Renal cortex interstitium (tissue), 11 donors: ENCODE measurements at regions not wholly inside any gene's neighbourhood (a gene's known extent, or its start where the extent isn't known, plus 50 kb on each side); places are given as distances from the start of the nearest gene placed in this dataset.

Source experiments
- DNase-seq, 11 donors: peaks; one replicate each; pipeline ENCODE4 v3.0.0-alpha.2; 2013; ENCODE audit warnings: low read depth in 9 of 11, low spot score in 4 of 11; ENCODE audit errors: extremely low read depth in 1 of 11

DNA sequence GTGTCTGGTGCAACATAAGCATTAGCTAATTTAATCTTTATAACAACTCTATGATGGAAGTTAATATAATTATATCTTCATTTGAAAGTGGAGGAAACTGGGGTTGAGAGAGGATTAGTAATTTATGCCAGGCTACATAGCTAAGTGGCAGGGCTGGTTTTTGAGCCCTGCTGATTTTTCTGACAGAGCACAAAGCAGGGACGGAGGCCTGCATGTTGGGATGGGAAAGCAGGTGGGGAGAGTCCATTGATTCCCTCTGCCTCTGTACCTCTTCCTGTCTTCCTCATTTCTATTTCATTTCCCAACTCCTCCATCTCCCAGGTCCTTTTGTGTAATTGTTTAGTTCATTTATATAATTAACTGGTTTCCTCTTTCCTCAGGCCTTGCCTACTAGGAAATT lies 251.6 kb upstream of the ZPLD1 start:
- no peak for DNase-seq

DNA sequence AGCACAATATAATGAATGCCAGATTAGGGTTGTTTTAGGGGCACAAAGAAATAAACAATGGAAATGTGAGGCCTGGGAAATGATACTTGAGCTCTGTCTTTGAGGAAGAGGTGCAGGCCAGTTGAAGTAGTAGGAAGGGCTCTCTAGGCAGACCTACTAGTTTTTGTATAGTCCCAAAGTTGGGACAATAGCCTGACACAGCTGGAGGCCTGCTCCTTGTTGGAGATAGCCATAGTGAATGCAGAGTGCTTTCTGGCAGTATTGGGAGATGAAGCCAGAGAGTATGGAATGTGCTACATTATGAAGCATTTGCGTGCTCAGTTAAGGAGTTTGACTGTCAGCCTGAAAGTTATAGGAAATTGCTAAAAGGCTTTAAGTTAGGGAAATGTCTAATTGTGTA lies 251.2 kb upstream of the ZPLD1 start:
- DNase-seq: no peak

DNA sequence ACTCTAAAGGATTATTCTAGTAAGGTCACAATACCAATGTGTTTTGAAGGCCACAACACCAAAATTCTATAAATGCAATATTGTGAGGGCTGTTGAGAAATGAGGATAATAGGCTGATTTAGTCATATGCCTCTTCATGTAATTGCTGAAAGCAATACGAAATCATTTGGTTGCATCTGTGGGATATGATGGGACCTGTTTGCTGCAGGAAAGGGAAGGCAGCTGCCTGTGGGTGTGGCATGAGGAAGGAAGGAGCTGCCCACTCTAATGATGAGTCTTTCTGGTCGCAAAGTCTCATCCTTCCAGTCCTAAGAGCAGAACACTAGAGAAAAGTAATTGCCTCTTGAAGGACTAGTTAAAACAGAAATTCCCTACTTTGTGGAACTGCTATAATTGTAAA lies 245.3 kb upstream of the ZPLD1 start:
- DNase-seq: no peak

DNA sequence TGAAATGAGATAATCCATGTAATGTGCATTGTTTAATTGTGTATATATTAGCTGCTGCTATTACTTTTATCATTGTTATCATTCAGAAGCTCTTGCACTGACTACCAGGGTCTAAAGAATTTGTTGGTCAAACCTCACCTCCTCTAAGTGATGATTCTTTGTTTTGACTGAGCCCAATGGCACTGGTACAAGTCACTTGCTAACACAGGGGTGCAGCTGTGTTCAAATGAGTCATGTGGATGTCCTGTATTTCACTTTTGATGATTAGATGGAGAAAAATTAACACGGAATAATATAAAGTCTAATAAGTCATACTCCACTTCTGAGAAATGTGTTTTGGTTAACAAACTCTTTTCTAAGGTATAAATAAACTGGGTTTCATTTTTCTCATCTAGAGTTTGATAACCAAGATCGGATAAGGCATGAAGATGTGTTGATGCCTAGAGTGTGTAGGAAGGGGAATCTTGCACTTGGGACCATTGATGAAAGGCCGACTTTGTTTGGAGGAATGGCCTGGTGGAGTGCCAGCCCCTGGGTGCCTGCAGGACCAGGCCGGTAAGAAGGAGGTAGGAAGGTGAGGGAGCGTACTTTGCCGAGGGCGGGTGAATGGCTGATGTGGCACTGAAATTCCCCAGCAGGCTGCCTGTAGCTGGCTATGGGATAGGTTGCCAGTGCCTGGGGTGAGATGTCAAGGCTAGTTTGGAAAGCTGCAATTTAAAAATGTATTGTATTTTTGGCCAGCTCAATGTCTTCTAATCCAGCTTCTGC lies 244.7 kb upstream of the ZPLD1 start:
- no peak for DNase-seq

GRCh38 chr3:102192575-102192974 lies 242.2 kb upstream of the ZPLD1 start:
- no peak for DNase-seq

- no peak for DNase-seq
Observed at GRCh38 chr3:102193255-102193654, 241.6 kb upstream of the ZPLD1 start.

DNA sequence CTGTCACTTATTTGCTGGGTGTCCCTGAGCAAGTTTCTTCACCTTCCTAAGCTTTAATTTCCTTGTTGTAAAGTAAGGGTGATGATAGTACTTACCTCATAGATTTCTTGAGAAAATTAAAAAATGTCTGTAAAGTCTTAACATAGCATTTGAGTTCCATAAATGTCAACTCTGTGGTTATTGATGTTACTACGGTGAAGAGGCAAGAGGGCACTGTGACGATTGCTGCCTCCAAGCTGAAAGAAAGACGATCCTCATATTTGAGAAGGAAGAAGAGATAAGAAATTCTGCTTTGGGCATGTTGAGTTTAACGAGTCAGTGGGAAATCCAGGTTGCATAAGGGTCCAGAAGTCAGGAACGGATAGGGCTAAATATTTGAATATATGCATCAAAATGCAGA lies 240.8 kb upstream of the ZPLD1 start:
- DNase-seq: no peak

GRCh38 chr3:102194760-102195159 lies 240.1 kb upstream of the ZPLD1 start:
- DNase-seq: no peak

DNA sequence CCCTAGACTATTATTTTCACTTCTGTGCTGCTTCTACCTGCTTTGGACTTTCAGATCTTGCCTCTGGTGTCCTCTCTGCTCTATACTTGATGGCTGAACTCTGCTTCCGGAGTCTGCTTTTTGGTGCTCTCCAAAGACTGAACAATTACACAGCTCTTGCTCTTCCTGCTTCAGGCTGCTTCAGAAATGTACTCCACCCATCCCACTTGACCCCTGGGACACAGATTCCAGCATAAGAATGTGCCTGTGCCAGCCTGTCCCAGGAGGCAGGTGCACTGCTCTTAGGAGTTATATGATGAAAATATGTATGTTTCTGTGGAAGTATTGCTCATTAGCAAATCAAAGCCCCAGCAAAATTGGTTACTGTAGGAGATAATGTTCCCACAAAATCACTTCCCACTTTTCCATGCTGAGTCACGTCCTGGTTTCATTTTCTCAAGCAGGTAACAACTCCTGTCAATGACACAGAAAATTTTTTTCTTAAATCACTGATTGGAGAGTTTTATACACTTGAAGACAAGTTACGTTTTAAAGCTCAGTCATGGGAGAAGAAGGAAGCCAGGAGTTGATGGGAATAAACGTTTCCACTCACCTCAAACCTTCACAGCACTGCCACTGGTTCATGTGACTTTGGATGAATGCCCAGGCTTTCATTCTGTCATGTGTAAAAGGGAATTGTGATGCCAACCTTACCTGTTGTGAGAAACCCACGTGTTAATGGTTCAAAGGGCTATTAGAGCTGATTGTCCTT lies 239.4 kb upstream of the ZPLD1 start:
- DNase-seq: no peak

DNA sequence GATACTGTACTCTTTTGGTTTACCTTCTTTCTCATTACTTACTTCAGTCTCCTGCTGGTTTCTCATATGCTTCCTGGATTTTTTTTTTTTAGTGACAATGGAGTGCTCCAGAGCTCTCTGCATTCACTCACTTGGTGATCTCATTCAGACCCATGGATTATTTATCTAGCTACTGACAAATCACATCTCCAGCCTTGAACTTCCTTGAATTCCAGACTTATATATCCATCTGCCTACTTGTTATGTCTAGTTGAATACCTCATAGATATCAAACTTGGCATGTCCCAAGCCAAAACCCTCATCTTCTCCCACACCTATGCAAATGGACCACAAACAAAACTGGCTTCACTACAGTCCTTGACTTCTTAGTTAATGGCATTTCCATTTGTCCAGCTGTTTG lies 234.7 kb upstream of the ZPLD1 start:
- DNase-seq: no peak

GRCh38 chr3:102200560-102200959 lies 234.3 kb upstream of the ZPLD1 start:
- DNase-seq: no peak

DNA sequence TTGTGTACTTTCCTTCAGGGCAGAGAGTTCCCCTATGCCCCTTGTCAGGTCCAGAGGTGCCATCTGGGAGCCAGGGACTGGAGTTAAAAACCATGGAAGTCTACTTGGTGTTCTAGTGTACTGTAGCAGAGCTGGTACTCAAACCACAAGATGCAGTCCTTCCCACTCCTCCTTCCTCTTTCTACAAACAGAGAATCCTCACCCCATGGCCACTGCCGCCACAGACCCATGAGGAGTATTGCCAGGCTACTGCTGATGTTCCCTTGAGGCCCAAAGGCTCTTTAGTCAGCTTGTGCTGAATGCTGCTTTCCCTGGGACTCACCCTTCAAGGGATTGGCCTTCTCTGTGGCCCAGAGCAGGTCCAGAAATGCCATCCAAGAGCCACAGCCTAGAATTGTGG lies 229.2 kb upstream of the ZPLD1 start:
- DNase-seq: no peak

DNA sequence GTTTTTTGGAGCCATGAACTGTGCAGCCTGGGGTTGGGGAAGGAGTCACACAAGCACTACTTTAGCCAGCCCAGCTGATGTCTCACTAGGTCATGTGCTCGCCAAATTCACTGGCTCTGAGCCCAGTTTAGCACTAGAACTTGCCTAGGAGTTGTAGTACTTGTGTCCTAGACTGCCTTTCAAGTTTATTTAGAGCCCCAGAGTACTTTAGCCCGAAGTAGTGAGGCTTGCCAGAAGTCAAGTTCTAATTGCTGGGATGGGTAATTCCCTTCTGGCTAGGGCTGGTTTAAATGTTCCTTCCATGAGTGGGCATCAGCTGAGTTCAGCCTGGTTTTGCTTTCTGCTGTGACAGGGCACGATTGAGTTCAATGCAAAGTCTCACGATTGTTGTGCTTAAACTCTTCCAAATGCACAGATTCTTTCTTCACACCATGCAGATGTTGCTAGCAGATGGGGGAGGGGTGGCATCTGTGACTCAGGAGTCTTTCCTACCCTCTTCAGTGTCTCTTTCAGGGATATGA lies 228.2 kb upstream of the ZPLD1 start:
- no peak for DNase-seq

GRCh38 chr3:102207151-102207571 lies 227.7 kb upstream of the ZPLD1 start:
- DNase-seq: no peak

DNA sequence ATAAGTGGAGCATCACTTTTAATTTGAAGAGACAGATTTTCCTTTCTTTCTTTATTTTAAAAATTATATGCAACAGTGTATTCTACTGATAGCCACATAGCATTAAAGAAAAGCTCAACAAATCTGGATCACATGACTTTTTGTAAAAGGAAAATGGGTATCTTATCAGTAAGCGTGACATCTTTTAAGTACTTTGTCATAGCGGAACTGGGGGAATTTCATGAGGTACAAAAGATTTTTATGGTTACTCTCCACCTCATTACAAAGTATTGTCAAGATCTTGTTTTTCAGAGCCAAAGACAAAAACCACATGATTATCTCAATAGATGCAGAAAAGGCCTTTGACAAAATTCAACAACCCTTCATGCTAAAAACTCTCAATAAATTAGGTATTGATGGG lies 219.6 kb upstream of the ZPLD1 start:
- DNase-seq: no peak

DNA sequence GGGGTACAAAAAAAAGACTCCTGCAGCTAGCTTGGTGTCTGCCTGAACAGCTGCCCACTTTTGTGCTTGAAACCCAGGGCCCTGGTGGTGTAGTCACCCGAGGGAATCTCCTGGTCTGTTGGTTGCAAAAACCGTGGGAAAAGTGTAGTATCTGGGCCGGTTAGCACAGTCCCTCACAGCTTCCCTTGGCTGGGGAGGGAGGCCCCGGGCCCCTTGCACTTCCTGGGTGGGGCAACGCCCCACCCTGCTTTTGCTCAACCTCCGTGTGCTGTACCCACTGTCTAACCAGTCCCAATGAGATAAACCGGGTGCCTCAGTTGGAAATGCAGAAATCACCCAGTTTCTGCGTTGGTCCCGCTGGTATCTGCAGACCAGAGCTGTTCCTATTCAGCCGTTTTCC lies 211.7 kb upstream of the ZPLD1 start:
- DNase-seq: no peak

- DNase-seq: no peak
Observed at GRCh38 chr3:102224171-102224570, 210.6 kb upstream of the ZPLD1 start.

DNA sequence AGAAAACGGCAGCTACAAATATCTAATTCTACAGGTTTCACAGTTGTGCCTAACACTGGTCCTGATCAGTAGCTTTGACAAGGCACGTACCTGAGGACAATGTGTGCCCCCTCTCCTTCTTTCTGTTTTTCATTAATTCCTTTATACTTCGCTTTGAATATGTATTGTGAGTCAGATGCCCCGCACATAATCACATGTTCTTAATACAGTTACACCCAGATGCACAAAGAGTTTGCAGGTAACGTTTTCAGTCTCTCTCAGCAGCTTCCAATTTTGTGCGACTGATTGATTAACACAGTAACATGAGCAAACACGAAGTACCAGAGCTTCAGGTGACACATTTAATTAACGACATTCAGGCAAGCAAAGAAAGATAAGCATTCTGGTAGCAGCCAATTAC lies 209.8 kb upstream of the ZPLD1 start:
- DNase-seq: no peak

DNA sequence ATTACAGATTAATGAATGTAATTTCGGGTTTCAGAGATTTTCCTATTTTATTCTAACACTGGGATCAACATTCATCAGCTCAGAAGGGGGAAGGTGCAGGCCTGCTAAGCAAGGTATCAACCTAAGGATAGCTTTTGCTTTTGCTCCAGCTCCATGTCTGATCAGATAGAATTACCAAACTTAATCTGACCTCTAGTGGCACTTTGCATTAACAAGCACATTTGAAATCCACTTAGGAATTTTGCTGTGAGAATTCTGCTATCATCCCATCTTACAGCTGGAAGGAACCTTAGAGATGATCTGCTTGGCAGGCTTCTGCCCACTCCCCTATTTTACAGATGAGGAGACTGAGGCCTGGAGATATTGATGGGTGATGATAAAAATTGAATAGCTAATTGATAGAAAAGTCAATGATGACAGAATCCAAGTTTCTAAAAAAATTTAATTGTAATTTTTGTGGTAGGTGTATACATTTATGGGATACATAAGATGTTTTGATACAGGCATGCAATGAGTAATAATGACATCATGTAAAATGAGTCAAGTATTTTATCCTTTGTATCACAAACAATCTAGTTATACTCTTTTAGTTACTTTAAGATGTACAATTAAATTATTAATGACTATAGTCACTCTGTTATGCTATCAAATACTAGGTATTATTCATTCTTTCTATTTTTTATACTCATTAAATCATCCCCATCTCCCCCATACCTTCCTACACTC lies 209.2 kb upstream of the ZPLD1 start:
- DNase-seq: peak in 9 of 11 donors; percentile 26 to 61 (median 43)

DNA sequence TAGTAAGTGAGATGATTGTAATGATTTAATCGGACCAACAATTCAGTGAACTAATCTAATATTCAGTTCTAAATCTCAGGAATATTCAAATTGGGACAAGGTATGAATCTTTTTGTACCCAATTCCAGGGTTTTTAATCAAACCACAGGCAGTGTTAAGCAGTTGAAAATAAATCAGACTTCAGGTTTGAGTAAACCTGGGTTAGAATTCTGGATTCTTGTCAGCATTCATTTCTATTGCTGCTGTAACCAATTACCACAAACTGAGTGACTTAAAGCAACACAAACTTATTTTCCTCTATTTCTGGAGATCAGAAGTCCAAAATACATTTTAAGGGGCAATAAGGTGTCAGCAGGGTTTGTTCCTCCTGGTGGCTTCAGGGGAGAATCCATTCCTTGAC lies 208.4 kb upstream of the ZPLD1 start:
- no peak for DNase-seq
